GM12864 (cell line): ENCODE measurements at regions not wholly inside any gene's neighbourhood (a gene's known extent, or its start where the extent isn't known, plus 50 kb on each side); places are given as distances from the start of the nearest gene placed in this dataset.

Experiments
- DNase-seq: peaks from one replicate; pipeline ENCODE4 v3.0.0-alpha.2; 2011; ENCODE audit warnings: low read depth
- H3K4me3 ChIP-seq: 2 replicates; pipeline ENCODE4 v1.5.1; 2011; ENCODE audit warnings: mild to moderate bottlenecking, low read depth, low read length, control low read depth
- TF ChIP-seq, protein P1 (sequence below): IDR thresholded peaks from 2 replicates; pipeline ENCODE4 v1.5.1; 2011; ENCODE audit warnings: low read depth, mild to moderate bottlenecking, moderate library complexity, low read length, control low read depth, inconsistent platforms; ENCODE audit errors: missing control alignments

DNA sequence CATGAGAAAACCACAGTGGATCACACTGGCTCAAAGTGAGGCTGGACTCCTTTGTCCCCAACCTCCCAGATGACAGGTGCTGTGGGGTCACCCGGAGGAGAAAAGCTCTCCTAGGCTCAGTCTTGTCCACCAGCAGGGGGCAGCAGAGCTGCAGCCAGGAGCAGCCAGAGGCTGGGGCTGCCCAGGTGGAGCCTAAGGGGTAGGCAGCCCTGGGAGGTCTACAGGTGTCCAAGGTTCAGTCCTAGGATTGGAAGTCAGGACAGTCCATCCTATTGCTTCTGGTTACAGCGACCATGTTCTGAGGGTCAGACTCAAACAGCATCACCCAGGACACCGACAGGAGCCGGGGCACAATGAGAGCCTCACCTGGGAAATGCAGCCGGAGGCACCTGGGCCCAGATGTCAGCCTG, 77.6 kb upstream of the IGLL5 start:
- no peak overlapping the region for H3K4me3 ChIP-seq
- TF ChIP-seq, protein P1, sequence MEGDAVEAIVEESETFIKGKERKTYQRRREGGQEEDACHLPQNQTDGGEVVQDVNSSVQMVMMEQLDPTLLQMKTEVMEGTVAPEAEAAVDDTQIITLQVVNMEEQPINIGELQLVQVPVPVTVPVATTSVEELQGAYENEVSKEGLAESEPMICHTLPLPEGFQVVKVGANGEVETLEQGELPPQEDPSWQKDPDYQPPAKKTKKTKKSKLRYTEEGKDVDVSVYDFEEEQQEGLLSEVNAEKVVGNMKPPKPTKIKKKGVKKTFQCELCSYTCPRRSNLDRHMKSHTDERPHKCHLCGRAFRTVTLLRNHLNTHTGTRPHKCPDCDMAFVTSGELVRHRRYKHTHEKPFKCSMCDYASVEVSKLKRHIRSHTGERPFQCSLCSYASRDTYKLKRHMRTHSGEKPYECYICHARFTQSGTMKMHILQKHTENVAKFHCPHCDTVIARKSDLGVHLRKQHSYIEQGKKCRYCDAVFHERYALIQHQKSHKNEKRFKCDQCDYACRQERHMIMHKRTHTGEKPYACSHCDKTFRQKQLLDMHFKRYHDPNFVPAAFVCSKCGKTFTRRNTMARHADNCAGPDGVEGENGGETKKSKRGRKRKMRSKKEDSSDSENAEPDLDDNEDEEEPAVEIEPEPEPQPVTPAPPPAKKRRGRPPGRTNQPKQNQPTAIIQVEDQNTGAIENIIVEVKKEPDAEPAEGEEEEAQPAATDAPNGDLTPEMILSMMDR: peak; percentile 98
- peak; percentile 37 for DNase-seq

DNA sequence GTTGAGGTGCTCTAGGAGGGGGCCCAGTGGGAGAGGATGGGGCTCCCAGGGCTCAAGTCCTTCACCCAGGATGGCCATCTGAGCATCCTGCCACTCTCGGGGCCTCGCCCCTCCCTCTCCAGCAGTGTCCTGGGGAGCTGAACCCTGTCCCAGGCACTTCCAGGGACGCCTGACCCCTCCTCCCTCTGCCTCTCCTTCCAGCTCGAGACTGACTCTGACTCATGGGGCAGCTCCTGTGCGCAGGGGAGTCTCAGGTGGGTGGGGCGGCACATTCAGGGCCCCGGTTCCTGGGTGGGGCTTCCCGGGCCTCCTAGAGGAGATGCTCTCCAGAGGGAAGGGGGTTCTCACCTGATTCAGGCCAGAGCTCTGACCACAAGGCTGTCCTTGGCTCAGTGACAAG, 77.1 kb upstream of the IGLL5 start:
- DNase-seq: no peak
- TF ChIP-seq, protein P1: no peak
- no peak overlapping the region for H3K4me3 ChIP-seq

DNA sequence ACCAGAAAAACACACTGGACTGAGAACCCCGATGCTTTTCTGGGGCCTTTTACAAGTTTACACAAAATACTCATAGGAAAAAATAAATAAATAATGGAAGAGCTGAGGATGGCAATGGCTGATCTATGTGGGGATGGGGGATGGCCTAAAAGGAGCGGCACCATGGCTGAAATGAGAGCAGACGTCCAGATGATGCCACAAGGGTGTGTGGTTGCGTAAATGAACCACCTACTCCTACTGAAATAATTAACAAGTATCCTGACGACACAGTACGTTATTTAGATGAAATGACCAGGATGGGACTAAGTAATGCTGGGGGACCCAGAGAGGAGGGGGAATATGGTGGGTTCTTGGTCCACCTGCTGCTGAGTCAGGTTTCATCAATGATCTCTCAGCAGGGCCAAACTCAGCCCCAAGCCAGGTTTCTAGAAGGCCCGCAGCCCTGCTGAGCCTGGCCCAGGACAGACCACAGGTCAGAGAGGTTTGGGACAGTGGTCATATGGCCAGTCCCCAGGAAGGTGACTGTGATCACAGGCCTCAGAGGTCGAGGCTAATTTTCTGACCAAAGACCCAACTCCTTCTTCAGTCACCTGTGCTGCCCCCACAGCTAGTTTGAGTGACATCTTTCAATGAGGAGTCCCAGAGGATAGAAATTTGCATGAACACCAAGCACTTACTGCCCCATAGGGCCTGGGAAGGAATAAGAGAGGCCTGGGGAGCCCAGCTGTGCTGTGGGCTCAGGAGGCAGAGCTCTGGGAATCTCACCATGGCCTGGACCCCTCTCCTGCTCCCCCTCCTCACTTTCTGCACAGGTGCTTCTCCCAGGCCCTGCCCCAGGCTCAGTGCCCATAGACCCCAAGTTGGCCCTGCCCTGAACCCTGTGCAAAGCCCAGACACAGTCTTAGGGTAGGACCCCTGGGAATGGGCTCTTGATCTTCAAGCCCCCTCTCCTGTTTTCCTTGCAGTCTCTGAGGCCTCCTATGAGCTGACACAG, 76.3 kb upstream of the IGLL5 start:
- DNase-seq: no peak
- H3K4me3 ChIP-seq: no peak overlapping the region
- TF ChIP-seq, protein P1: no peak

GRCh38 chr22:22812031-22812905, 75.3 kb upstream of the IGLL5 start:
- TF ChIP-seq, protein P1: no peak
- no peak for DNase-seq
- no peak overlapping the region for H3K4me3 ChIP-seq

GRCh38 chr22:22813126-22814075, 74.2 kb upstream of the IGLL5 start:
- DNase-seq: no peak
- no peak overlapping the region for H3K4me3 ChIP-seq
- TF ChIP-seq, protein P1: no peak

DNA sequence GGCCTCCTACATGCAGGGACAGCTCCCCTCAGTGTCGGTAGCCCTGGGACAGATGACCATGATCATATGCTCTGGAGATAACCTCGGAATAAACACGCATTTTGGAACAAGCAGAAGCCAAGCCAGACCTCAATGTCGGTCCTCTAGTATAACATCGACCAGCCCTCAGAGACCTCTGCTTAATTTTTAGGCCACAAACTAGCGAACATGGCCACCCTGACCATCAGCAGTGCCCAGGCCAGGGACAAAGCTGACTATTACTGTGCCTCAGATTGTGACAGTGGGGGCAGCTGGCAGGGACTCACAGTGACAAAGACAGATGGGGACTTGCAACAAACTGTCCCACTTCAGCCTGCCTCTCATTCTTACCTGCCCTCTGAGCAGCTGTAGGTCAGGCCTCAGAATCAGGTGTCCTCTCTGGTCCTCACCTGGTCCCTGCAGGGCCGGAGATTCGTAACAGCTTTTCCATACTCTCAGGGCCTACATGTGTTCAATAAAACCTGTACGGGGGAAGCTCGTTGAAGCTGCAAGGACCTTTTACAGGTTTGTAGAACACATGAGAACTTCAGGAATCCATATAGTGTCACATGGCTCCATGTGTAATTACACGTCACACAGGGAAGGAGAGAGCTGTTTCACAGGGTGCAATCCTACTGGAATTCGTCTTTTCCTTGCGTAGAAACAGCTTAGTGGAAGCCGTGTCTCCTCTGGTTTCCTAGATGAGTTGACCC, 72.8 kb upstream of the IGLL5 start:
- TF ChIP-seq, protein P1: no peak
- no peak for DNase-seq
- H3K4me3 ChIP-seq: no peak overlapping the region
